Omental fat pad (tissue), 3 donors: ENCODE measurements at regions not wholly inside any gene's neighbourhood (a gene's known extent, or its start where the extent isn't known, plus 50 kb on each side); places are given as distances from the start of the nearest gene placed in this dataset.
"Not testable (repeated sequence)": the region's sequence is repeated elsewhere in the genome, so short reads cannot be mapped to it uniquely, and the experiment has no call there.

Experiments used
- ATAC-seq: fragments of 150-250 bp; one replicate; pipeline ENCODE4 v1.9.1; 2016; ENCODE audit warnings: mild to moderate bottlenecking, moderate library complexity; ENCODE audit not compliant: low FRiP score
- DNase-seq: peaks from one replicate; pipeline ENCODE4 v3.0.0-alpha.2; 2019; ENCODE audit warnings: low spot score
- CTCF ChIP-seq, 3 donors: fragments of 450-650 bp; IDR thresholded peaks; one replicate each; pipeline ENCODE4 v1.5.1; 2016 to 2017; ENCODE audit warnings: antibody characterized with exemption in 3 of 3, mild to moderate bottlenecking in 3 of 3, moderate library complexity in 2 of 3

GRCh38 chr6:19558201-19558600 lies 279.0 kb upstream of the ID4 start:
- TF ChIP-seq CTCF (IDR thresholded peaks at IDR 0.05) = no peak
- no peak for ATAC-seq
- DNase-seq = no peak

GRCh38 chr6:19558934-19559333 lies 278.2 kb upstream of the ID4 start:
- DNase-seq (no peak), ATAC-seq (no peak)
- no peak for TF ChIP-seq CTCF (IDR thresholded peaks at IDR 0.05)

GRCh38 chr6:19562468-19562867 lies 274.7 kb upstream of the ID4 start:
- no peak for ATAC-seq
- no peak for TF ChIP-seq CTCF (IDR thresholded peaks at IDR 0.05)
- no peak for DNase-seq

- no peak for TF ChIP-seq CTCF (IDR thresholded peaks at IDR 0.05)
- no peak for DNase-seq
- no peak for ATAC-seq
These were observed 267.6 kb upstream of the ID4 start for GRCh38 chr6:19569563-19569962.

GRCh38 chr6:19571176-19571575 lies 266.0 kb upstream of the ID4 start:
- DNase-seq (no peak), ATAC-seq (no peak)
- no peak for TF ChIP-seq CTCF (IDR thresholded peaks at IDR 0.05)

- no peak for ATAC-seq
- no peak for TF ChIP-seq CTCF (IDR thresholded peaks at IDR 0.05)
- DNase-seq = no peak
These were observed 258.7 kb upstream of the ID4 start for GRCh38 chr6:19578481-19578880.

GRCh38 chr6:19584207-19584606 lies 253.0 kb upstream of the ID4 start:
- not testable (repeated sequence) for DNase-seq, ATAC-seq
